ENCODE measurements at regions not wholly inside any gene's neighbourhood (a gene's known extent, or its start where the extent isn't known, plus 50 kb on each side); places are given as distances from the start of the nearest gene placed in this dataset.

DNA sequence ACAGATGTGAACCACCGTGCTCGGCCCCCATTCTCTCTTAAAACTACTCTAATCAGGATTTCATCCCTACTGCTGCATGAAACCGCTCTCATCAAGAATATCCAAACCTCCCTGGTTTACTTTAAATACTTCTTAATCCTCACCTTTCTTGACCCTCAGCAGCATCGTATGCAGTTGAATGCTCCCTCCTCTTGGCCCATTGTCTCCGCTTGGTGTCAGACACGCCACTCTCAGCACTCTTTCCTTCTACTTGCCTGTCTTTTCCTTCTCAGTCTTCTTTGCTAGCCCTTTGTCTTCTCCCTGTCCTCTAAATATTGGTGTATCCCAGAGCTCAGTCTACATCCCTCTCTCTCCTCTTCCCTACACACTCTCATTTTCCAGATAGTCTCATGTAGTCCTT, 314.9 kb downstream of the MRPL39 start:
- Histone ChIP-seq H3K9ac (replicated peaks; ENCODE audit: extremely low read depth, insufficient read depth, low read length) (no peak overlapping the region), H3K9me1 (replicated peaks; ENCODE audit: control insufficient read depth, extremely low read depth, insufficient read depth, low read length) (no peaks in the 10 kb centered on the region), H3K36me3 (ENCODE audit: control insufficient read depth in 2 of 2, extremely low read depth in 1 of 2, insufficient read depth in 2 of 2, low read length in 2 of 2) (no peaks in the 10 kb centered on the region), H3K79me2 (ENCODE audit: control insufficient read depth, insufficient read depth, low read length) (no peaks in the 10 kb centered on the region), H3K27me3 (ENCODE audit: control insufficient read depth in 2 of 2, insufficient read depth in 2 of 2, low read length in 2 of 2) (no peaks in the 10 kb centered on the region), H3K4me3 (replicated peaks in 1 of 3; ENCODE audit: insufficient read depth in 1 of 3, low read depth in 1 of 3, low read length in 3 of 3) (no peak overlapping the region), H3K4me2 (ENCODE audit: insufficient read depth, low read length) (no peak overlapping the region), H3K27ac (ENCODE audit: insufficient read depth, low read depth, low read length) (no peak overlapping the region), H4K20me1 (replicated peaks; ENCODE audit: control insufficient read depth, extremely low read depth, insufficient read depth, low read length) (no peaks in the 10 kb centered on the region), H3K4me1 (ENCODE audit: control insufficient read depth, extremely low read depth, insufficient read depth, low read length) (no peaks in the 10 kb centered on the region), H3K9me3 (replicated peaks; ENCODE audit: control insufficient read depth, insufficient read depth, low read length) (no peaks in the 10 kb centered on the region), H2AFZ (ENCODE audit: low read depth, low read length) (no peak overlapping the region)
- FAIRE-seq (no peak), DNase-seq (ENCODE audit: low read depth, low spot score) (no peak)
- POLR2A ChIA-PET, result no interaction called here
- TF ChIP-seq EZH2 (IDR thresholded peaks at IDR 0.05; ENCODE audit: borderline replicate concordance, low read depth, low read length, severe bottlenecking) (no peak), CTCF (IDR thresholded peaks at IDR 0.05; ENCODE audit: extremely low read depth in 1 of 2, insufficient read depth in 1 of 2, low read depth in 1 of 2, low read length in 2 of 2) (no peak), MAX (IDR thresholded peaks at IDR 0.05; ENCODE audit: insufficient read depth, insufficient read length) (no peak), MYC (IDR thresholded peaks at IDR 0.05; ENCODE audit: low read depth, low read length) (no peak)
- no TSS peak for BruUV-seq (replicated peaks)
- dilution Hi-C loops (cut with MboI; ENCODE audit: extremely low pct_ligation_motif_present, low sequenced_read_pairs), result no loop called here
- intact Hi-C loops (cut with micrococcal nuclease), result no loop called here
- CTCF ChIA-PET, result no interaction called here

DNA sequence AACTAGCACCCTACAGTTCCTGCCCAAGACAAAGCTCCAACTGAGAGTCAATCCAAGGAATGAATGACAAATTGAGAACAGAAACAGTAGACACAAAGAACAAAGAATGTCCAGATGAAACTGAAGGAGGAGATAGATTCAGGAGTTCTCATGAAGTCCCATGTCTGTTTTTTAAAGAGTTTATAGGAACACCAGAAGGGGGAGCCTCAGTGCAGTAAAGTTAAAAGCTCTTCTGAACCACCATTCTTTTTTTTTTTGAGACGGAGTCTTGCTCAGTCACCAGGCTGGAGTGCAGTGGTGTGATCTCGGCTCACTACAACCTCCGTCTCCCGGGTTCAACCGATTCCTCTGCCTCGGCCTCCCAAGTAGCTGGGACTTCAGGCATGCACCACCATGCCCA, 323.6 kb downstream of the MRPL39 start:
- H3K9ac ChIP-seq (replicated peaks; ENCODE audit: extremely low read depth, insufficient read depth, low read length), result no peak overlapping the region
- H3K9me1 ChIP-seq (replicated peaks; ENCODE audit: control insufficient read depth, extremely low read depth, insufficient read depth, low read length), result no peaks in the 10 kb centered on the region
- dilution Hi-C loops (cut with MboI; ENCODE audit: extremely low pct_ligation_motif_present, low sequenced_read_pairs) (no loop called here), intact Hi-C loops (cut with micrococcal nuclease) (loop anchor here (1.0 kb wide), 1 partner anchor 103 kb away; no protein-coding TSS in a partner anchor)
- no peak overlapping the region for H3K27ac ChIP-seq (ENCODE audit: insufficient read depth, low read depth, low read length)
- H3K36me3 ChIP-seq (ENCODE audit: control insufficient read depth in 2 of 2, extremely low read depth in 1 of 2, insufficient read depth in 2 of 2, low read length in 2 of 2), result no peaks in the 10 kb centered on the region
- H2AFZ ChIP-seq (ENCODE audit: low read depth, low read length), result no peak overlapping the region
- H3K4me2 ChIP-seq (ENCODE audit: insufficient read depth, low read length), result no peak overlapping the region
- CTCF ChIA-PET, result interaction anchor here (1.0 to 3.3 kb wide), 3 partner anchors 45 to 102 kb away, joined by 3 to 39 read pairs (median 7); no protein-coding TSS in a partner anchor
- H3K4me3 ChIP-seq (replicated peaks in 1 of 3; ENCODE audit: insufficient read depth in 1 of 3, low read depth in 1 of 3, low read length in 3 of 3), result no peak overlapping the region
- TF ChIP-seq JUN (IDR thresholded peaks at IDR 0.05; ENCODE audit: borderline replicate concordance, insufficient read depth, insufficient read length, low read depth), result no peak
- TF ChIP-seq POLR2A (IDR thresholded peaks at IDR 0.05; ENCODE audit: low read depth, low read length), result no peak
- no peak for TF ChIP-seq CTCF (IDR thresholded peaks at IDR 0.05; ENCODE audit: extremely low read depth in 1 of 2, insufficient read depth in 1 of 2, low read depth in 1 of 2, low read length in 2 of 2)
- TF ChIP-seq FOS (IDR thresholded peaks at IDR 0.05; ENCODE audit: borderline replicate concordance, insufficient read depth, low read length), result no peak
- TF ChIP-seq EZH2 (IDR thresholded peaks at IDR 0.05; ENCODE audit: borderline replicate concordance, low read depth, low read length, severe bottlenecking), result no peak
- TF ChIP-seq MAX (IDR thresholded peaks at IDR 0.05; ENCODE audit: insufficient read depth, insufficient read length), result no peak
- TF ChIP-seq POLR2AphosphoS5 (IDR thresholded peaks at IDR 0.05; ENCODE audit: insufficient read depth, low read depth, low read length), result no peak
- no peak for TF ChIP-seq MYC (IDR thresholded peaks at IDR 0.05; ENCODE audit: low read depth, low read length)
- no peak for TF ChIP-seq GATA2 (IDR thresholded peaks at IDR 0.05; ENCODE audit: insufficient read depth, insufficient read length, low read depth, low read length)
- H3K79me2 ChIP-seq (ENCODE audit: control insufficient read depth, insufficient read depth, low read length), result no peaks in the 10 kb centered on the region
- DNase-seq (ENCODE audit: low read depth, low spot score) (peak; percentile 5), FAIRE-seq (no peak)
- H4K20me1 ChIP-seq (replicated peaks; ENCODE audit: control insufficient read depth, extremely low read depth, insufficient read depth, low read length), result no peaks in the 10 kb centered on the region
- POLR2A ChIA-PET, result no interaction called here
- no TSS peak for BruUV-seq (replicated peaks)
- H3K4me1 ChIP-seq (ENCODE audit: control insufficient read depth, extremely low read depth, insufficient read depth, low read length), result no peaks in the 10 kb centered on the region
- no peaks in the 10 kb centered on the region for H3K27me3 ChIP-seq (ENCODE audit: control insufficient read depth in 2 of 2, insufficient read depth in 2 of 2, low read length in 2 of 2)
- no peaks in the 10 kb centered on the region for H3K9me3 ChIP-seq (replicated peaks; ENCODE audit: control insufficient read depth, insufficient read depth, low read length)

Data from endothelial cell of umbilical vein (primary cell).